ENCODE measurements at regions not wholly inside any gene's neighbourhood (a gene's known extent, or its start where the extent isn't known, plus 50 kb on each side); places are given as distances from the start of the nearest gene placed in this dataset.

GRCh38 chr2:145860083-145860482, 1340.2 kb upstream of the ZEB2 start:
- TF ChIP-seq EZH2 (IDR thresholded peaks at IDR 0.05; ENCODE audit: low read length, missing control alignments): no peak
- no peak for TF ChIP-seq CTCF (conservative IDR thresholded peaks at IDR 0.05 in 1 of 2, IDR thresholded peaks at IDR 0.05 in 1 of 2; ENCODE audit: low read depth in 1 of 2, low read length in 2 of 2)

Measured in fibroblast of lung (primary cell).